ENCODE measurements at regions not wholly inside any gene's neighbourhood (a gene's known extent, or its start where the extent isn't known, plus 50 kb on each side); places are given as distances from the start of the nearest gene placed in this dataset.

DNA sequence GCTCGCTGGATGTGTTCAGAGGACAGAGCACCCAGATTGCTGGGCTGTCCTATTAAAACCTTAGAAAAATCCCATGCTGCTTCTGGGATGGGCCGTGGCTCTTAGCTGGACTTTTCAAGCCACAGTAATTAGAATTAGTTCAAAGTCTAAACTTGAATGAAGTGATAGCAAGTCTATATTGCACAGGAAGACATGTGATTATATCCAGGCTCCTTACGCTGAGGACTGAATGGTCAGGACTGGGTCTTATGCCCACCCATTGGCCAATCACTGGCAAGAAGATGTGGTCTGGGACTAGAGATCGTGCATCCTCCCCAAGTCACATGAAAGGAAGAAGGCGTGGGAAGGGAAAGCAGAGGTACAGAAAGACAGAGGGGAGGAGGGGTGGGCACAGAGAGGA is 227.6 kb downstream of the FAM43A start:
- TF ChIP-seq, protein P1, sequence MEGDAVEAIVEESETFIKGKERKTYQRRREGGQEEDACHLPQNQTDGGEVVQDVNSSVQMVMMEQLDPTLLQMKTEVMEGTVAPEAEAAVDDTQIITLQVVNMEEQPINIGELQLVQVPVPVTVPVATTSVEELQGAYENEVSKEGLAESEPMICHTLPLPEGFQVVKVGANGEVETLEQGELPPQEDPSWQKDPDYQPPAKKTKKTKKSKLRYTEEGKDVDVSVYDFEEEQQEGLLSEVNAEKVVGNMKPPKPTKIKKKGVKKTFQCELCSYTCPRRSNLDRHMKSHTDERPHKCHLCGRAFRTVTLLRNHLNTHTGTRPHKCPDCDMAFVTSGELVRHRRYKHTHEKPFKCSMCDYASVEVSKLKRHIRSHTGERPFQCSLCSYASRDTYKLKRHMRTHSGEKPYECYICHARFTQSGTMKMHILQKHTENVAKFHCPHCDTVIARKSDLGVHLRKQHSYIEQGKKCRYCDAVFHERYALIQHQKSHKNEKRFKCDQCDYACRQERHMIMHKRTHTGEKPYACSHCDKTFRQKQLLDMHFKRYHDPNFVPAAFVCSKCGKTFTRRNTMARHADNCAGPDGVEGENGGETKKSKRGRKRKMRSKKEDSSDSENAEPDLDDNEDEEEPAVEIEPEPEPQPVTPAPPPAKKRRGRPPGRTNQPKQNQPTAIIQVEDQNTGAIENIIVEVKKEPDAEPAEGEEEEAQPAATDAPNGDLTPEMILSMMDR (conservative IDR thresholded peaks at IDR 0.05) = no peak
- no peak for TF ChIP-seq ZFX (IDR thresholded peaks at IDR 0.05)

Measured in C4-2B (cell line).